H1 (cell line): ENCODE measurements at regions not wholly inside any gene's neighbourhood (a gene's known extent, or its start where the extent isn't known, plus 50 kb on each side); places are given as distances from the start of the nearest gene placed in this dataset.
A peak's percentile ranks its signal among the peaks of the same experiment; 100 is the strongest.

ENCODE experiments used
- CTCF ChIA-PET: fragments of 300-600 bp; sonication (Branson Sonifier 250); formaldehyde crosslinking; loops from one replicate; lab custom pipeline; 2021; ENCODE audit not compliant: partially characterized antibody; lab: Charles Lee
- POLR2A ChIA-PET: fragments of 300-600 bp; sonication (Branson Sonifier 250); formaldehyde crosslinking; loops from one replicate; lab custom pipeline; 2021; ENCODE audit warnings: inconsistent platforms; ENCODE audit not compliant: partially characterized antibody; lab: Charles Lee
- DNase-seq, 2 experiments: peaks; one replicate each; pipeline versions ENCODE4 v3.0.0 to v3.0.0-alpha.2; 2010 to 2022; ENCODE audit warnings: low spot score in 2 of 2, low read depth in 1 of 2, mixed read lengths in 1 of 2
- FAIRE-seq: peaks from 2 replicates; lab custom pipeline; 2011; peaks lifted over from hg19 to GRCh38; lab: Jason Lieb, UNC
- H2AFZ ChIP-seq: 2 replicates; pipeline ENCODE4 v1.8.1; 2012; ENCODE audit warnings: low read length, inconsistent platforms
- H2AK5ac ChIP-seq: 2 replicates; pipeline ENCODE4 v1.6.1; 2013; ENCODE audit warnings: low read depth, low read length
- H2BK120ac ChIP-seq: replicated peaks from 2 replicates; pipeline ENCODE3; 2013; ENCODE audit warnings: low read depth, low read length, inconsistent platforms
- H2BK12ac ChIP-seq: 2 replicates; pipeline ENCODE4 v1.6.1; 2013; ENCODE audit warnings: low read depth, low read length
- H2BK15ac ChIP-seq: 2 replicates; pipeline ENCODE4 v1.6.1; 2013; ENCODE audit warnings: low read length
- H2BK20ac ChIP-seq: 2 replicates; pipeline ENCODE4 v1.6.1; 2013; ENCODE audit warnings: low read length
- H2BK5ac ChIP-seq: 2 replicates; pipeline ENCODE4 v1.6.1; 2013; ENCODE audit warnings: low read depth, low read length
- H3K14ac ChIP-seq: 2 replicates; pipeline ENCODE4 v1.6.1; 2013; ENCODE audit warnings: inconsistent platforms; ENCODE audit not compliant: insufficient read length
- H3K18ac ChIP-seq: 2 replicates; pipeline ENCODE4 v1.6.1; 2013; ENCODE audit warnings: low read length; ENCODE audit errors: extremely low read depth
- H3K23ac ChIP-seq: 2 replicates; pipeline ENCODE4 v1.6.1; 2013; ENCODE audit warnings: inconsistent platforms; ENCODE audit not compliant: insufficient read length
- H3K23me2 ChIP-seq: 2 replicates; pipeline ENCODE4 v1.6.1; 2013; ENCODE audit warnings: low read depth, low read length
- H3K27ac ChIP-seq: 2 replicates; pipeline ENCODE4 v1.6.1; 2011; ENCODE audit warnings: low read depth, low read length, inconsistent platforms
- H3K27me3 ChIP-seq, 4 experiments: replicated peaks in 1 of 4; 1 replicate in 1 of 4; 2 replicates in 3 of 4; pipeline versions ENCODE4 v1.6.1 to v1.8.1; 2011 to 2013; ENCODE audit warnings: low read length in 3 of 4, mild to moderate bottlenecking in 3 of 4, inconsistent platforms in 2 of 4, mixed read lengths in 2 of 4, moderate library complexity in 1 of 4; ENCODE audit not compliant: control insufficient read depth in 3 of 4, insufficient read depth in 3 of 4; ENCODE audit errors: extremely low read depth in 1 of 4
- H3K36me3 ChIP-seq, 4 experiments: 2 replicates each; pipeline versions ENCODE4 v1.6.1 to v1.8.1; 2011 to 2013; ENCODE audit warnings: mild to moderate bottlenecking in 4 of 4, low read length in 3 of 4, moderate library complexity in 2 of 4, control low read depth in 1 of 4, inconsistent platforms in 1 of 4; ENCODE audit not compliant: insufficient read depth in 4 of 4, control insufficient read depth in 2 of 4
- H3K4ac ChIP-seq: replicated peaks from 2 replicates; pipeline ENCODE3; 2013; ENCODE audit warnings: low read length, low read depth, mixed read lengths, inconsistent platforms; ENCODE audit not compliant: insufficient read length
- H3K4me1 ChIP-seq, 4 experiments: replicated peaks in 1 of 4; 1 replicate in 1 of 4; 2 replicates in 3 of 4; pipeline versions ENCODE4 v1.6.1 to v1.8.1; 2011 to 2013; ENCODE audit warnings: low read length in 3 of 4, inconsistent platforms in 2 of 4, mixed read lengths in 1 of 4; ENCODE audit not compliant: insufficient read depth in 4 of 4, control insufficient read depth in 3 of 4
- H3K4me2 ChIP-seq, 2 experiments: 2 replicates each; pipeline versions ENCODE4 v1.6.1 to v1.8.1; 2011 to 2013; ENCODE audit warnings: low read depth in 2 of 2, low read length in 2 of 2, control low read depth in 1 of 2, inconsistent platforms in 1 of 2, mild to moderate bottlenecking in 1 of 2; ENCODE audit not compliant: insufficient read depth in 1 of 2
- H3K4me3 ChIP-seq, 4 experiments: fragments of 200-600, 300-600 bp in 1 of 4; sonication (generic), shearing (Covaris generic), sonication (Bioruptor Twin) in 1 of 4; 2 replicates each; pipeline versions ENCODE4 v1.5.1 to v1.8.1; 2011 to 2016; ENCODE audit warnings: low read length in 4 of 4, low read depth in 3 of 4, control low read depth in 2 of 4, inconsistent platforms in 2 of 4, mild to moderate bottlenecking in 2 of 4, mixed read lengths in 1 of 4, moderate library complexity in 1 of 4; ENCODE audit not compliant: insufficient read depth in 2 of 4; ENCODE audit errors: extremely low read depth in 1 of 4
- H3K56ac ChIP-seq: replicated peaks from 2 replicates; pipeline ENCODE3; 2013; ENCODE audit warnings: low read depth, mild to moderate bottlenecking, mixed read lengths, low read length, inconsistent platforms; ENCODE audit not compliant: insufficient read length
- H3K79me1 ChIP-seq: 2 replicates; pipeline ENCODE4 v1.6.1; 2013; ENCODE audit warnings: low read depth, low read length, control low read depth
- H3K79me2 ChIP-seq, 2 experiments: 2 replicates each; pipeline versions ENCODE4 v1.6.1 to v1.8.1; 2012 to 2013; ENCODE audit warnings: low read length in 2 of 2, mild to moderate bottlenecking in 2 of 2, inconsistent platforms in 1 of 2; ENCODE audit not compliant: insufficient read depth in 2 of 2, control insufficient read depth in 1 of 2
- H3K9ac ChIP-seq, 4 experiments: replicated peaks in 1 of 4; 1 replicate in 1 of 4; 2 replicates in 3 of 4; pipeline versions ENCODE4 v1.6.1 to v1.8.1; 2011 to 2013; ENCODE audit warnings: low read depth in 3 of 4, low read length in 3 of 4, control low read depth in 2 of 4, mild to moderate bottlenecking in 2 of 4, moderate library complexity in 2 of 4, inconsistent platforms in 1 of 4; ENCODE audit errors: extremely low read depth in 1 of 4
- H3K9me3 ChIP-seq, 2 experiments: 2 replicates each; pipeline versions ENCODE4 v1.6.1 to v1.8.1; 2012 to 2013; ENCODE audit warnings: mild to moderate bottlenecking in 2 of 2, moderate library complexity in 2 of 2, control low read depth in 1 of 2, inconsistent platforms in 1 of 2, low read depth in 1 of 2, low read length in 1 of 2, mixed read lengths in 1 of 2; ENCODE audit not compliant: insufficient read depth in 2 of 2
- H4K20me1 ChIP-seq, 2 experiments: replicated peaks in 1 of 2; 2 replicates each; pipeline versions ENCODE3 to v1.8.1; 2011 to 2013; ENCODE audit warnings: inconsistent platforms in 2 of 2, low read length in 2 of 2, mild to moderate bottlenecking in 1 of 2; ENCODE audit not compliant: insufficient read depth in 2 of 2, control insufficient read depth in 1 of 2
- H4K5ac ChIP-seq: 2 replicates; pipeline ENCODE4 v1.6.1; 2013; ENCODE audit warnings: low read length, low read depth, mixed read lengths, inconsistent platforms; ENCODE audit not compliant: insufficient read length
- H4K8ac ChIP-seq: 2 replicates; pipeline ENCODE4 v1.8.0; 2013; ENCODE audit warnings: mild to moderate bottlenecking, moderate library complexity, low read length, inconsistent platforms; ENCODE audit not compliant: insufficient read depth; ENCODE audit errors: extremely low read depth
- H4K91ac ChIP-seq: replicated peaks from 2 replicates; pipeline ENCODE3; 2013; ENCODE audit warnings: low read length, mixed read lengths, inconsistent platforms; ENCODE audit not compliant: insufficient read length
- ASH2L ChIP-seq: fragments of 200-600, 300-600 bp; sonication (generic); IDR thresholded peaks from one replicate; pipeline ENCODE4 v1.7.1; 2017; ENCODE audit warnings: low read length
- BCL11A ChIP-seq, 2 experiments: IDR thresholded peaks; one replicate each; pipeline ENCODE4 v1.6.1; 2011; ENCODE audit warnings: low read depth in 2 of 2, low read length in 2 of 2, mild to moderate bottlenecking in 2 of 2
- CBX5 ChIP-seq: fragments of 300-800, 300-1000 bp; sonication (generic); IDR thresholded peaks from 2 replicates; pipeline ENCODE4 v1.7.1; 2016; ENCODE audit warnings: antibody characterized with exemption, low read length, low read depth
- CHD2 ChIP-seq: IDR thresholded peaks from 2 replicates; pipeline ENCODE4 v1.6.1; 2012; ENCODE audit warnings: low read length, improper control_type of control experiment
- EGR1 ChIP-seq: IDR thresholded peaks from 2 replicates; pipeline ENCODE4 v1.6.1; 2011; ENCODE audit warnings: low read depth, low read length, borderline replicate concordance
- EZH2 ChIP-seq: fragments of 200-600 bp; sonication (generic); IDR thresholded peaks from 2 replicates; pipeline ENCODE4 v1.7.1; 2012; ENCODE audit warnings: low read depth, mild to moderate bottlenecking, moderate library complexity, low read length, inconsistent platforms; ENCODE audit not compliant: severe bottlenecking
- NANOG ChIP-seq: IDR thresholded peaks from 2 replicates; pipeline ENCODE4 v1.6.1; 2011; ENCODE audit warnings: low read length, low read depth, mild to moderate bottlenecking, inconsistent platforms; ENCODE audit not compliant: insufficient read depth, poor library complexity, severe bottlenecking
- POLR2AphosphoS5 ChIP-seq: IDR thresholded peaks from 2 replicates; pipeline ENCODE4 v1.6.1; 2011; ENCODE audit warnings: low read depth, low read length
- POU5F1 ChIP-seq: IDR thresholded peaks from 2 replicates; pipeline ENCODE4 v1.6.1; 2011; ENCODE audit warnings: low read depth, mild to moderate bottlenecking, low read length, moderate library complexity
- RNF2 ChIP-seq: fragments of 200-900, 300-1000 bp; sonication (generic); IDR thresholded peaks from 2 replicates; pipeline ENCODE4 v1.7.1; 2016; ENCODE audit warnings: borderline replicate concordance, low read depth, mild to moderate bottlenecking, antibody characterized with exemption, low read length; ENCODE audit not compliant: poor library complexity, severe bottlenecking; ENCODE audit errors: missing control alignments
- RXRA ChIP-seq: IDR thresholded peaks from 2 replicates; pipeline ENCODE4 v1.6.1; 2011; ENCODE audit warnings: low read depth, mild to moderate bottlenecking, low read length, moderate library complexity; ENCODE audit not compliant: insufficient read depth
- SIN3A ChIP-seq, 2 experiments: IDR thresholded peaks in 1 of 2; conservative IDR thresholded peaks in 1 of 2; 2 replicates each; pipeline ENCODE4 v1.6.1; 2011 to 2012; ENCODE audit warnings: low read length in 2 of 2, improper control_type of control experiment in 1 of 2, low read depth in 1 of 2, mild to moderate bottlenecking in 1 of 2
- TBP ChIP-seq: IDR thresholded peaks from 2 replicates; pipeline ENCODE4 v1.6.1; 2011; ENCODE audit warnings: low read depth, low read length, improper control_type of control experiment
- YY1 ChIP-seq: IDR thresholded peaks from 2 replicates; pipeline ENCODE4 v1.6.1; 2011; ENCODE audit warnings: low read depth, mild to moderate bottlenecking, low read length
- WGBS, 2 experiments: shearing (Covaris generic) in 1 of 2; methylation state at CpG; one replicate each; pipeline versions ENCODE4 v1.1.6 to v1.1.7; 2013 to 2015; ENCODE audit warnings: low lambda C conversion rate in 2 of 2, mixed read lengths in 2 of 2, inconsistent platforms in 1 of 2, low coverage in 1 of 2, missing lambda C conversion rate in 1 of 2; ENCODE audit not compliant: insufficient replicate concordance in 2 of 2, insufficient coverage in 1 of 2, insufficient read length in 1 of 2; ENCODE audit errors: extremely low coverage in 1 of 2, missing lambda C conversion rate in 1 of 2; 5-methylcytosine and 5-hydroxymethylcytosine counted together
- TF ChIP-seq, protein P1 (sequence below): IDR thresholded peaks from 2 replicates; pipeline ENCODE4 v1.6.1; 2012; ENCODE audit warnings: inconsistent platforms

DNA sequence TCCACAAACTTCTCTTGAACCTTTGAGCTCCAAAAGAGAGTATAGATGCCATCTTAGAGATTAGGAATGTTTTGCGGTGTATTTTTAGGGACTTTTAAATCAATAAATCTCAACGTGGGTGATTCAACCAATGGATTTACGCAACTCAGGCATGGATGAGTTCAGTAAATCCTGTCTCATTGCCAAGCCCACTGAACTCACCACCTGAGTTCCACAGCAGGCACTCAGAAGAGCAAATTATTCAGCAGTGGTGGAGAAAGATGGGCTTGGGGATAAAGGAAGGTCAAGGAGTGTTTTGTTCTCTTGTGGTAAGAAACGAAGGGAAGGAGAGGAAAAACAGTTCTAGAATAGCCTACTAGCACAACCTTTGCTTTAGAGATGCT, 68.7 kb upstream of the HMGA2 start:
- Histone ChIP-seq H2AK5ac (no peak overlapping the region), H2BK15ac (no peak overlapping the region), H3K18ac (no peak overlapping the region), H2BK12ac (peak overlapping the region; percentile 13), H4K8ac (no peak overlapping the region), H3K4me2 (no peak overlapping the region), H3K4ac (no peak overlapping the region), H4K20me1 (no peaks in the 10 kb centered on the region), H4K91ac (no peak overlapping the region), H3K27ac (no peak overlapping the region), H2BK120ac (no peak overlapping the region), H3K4me3 (no peak overlapping the region), H3K56ac (no peak overlapping the region), H3K9me3 (no peaks in the 10 kb centered on the region), H2BK5ac (no peak overlapping the region), H2BK20ac (no peak overlapping the region), H3K23me2 (no peaks in the 10 kb centered on the region), H3K14ac (no peak overlapping the region), H3K36me3 (no peaks in the 10 kb centered on the region), H3K4me1 (peaks cover 0 to 15% (median 9%) of the 10 kb centered on the region in 4 experiments; a peak in 5 of 7 replicates), H3K9ac (no peak overlapping the region), H2AFZ (no peak overlapping the region), H3K79me2 (no peaks in the 10 kb centered on the region), H3K79me1 (no peaks in the 10 kb centered on the region), H4K5ac (no peak overlapping the region), H3K27me3 (no peaks in the 10 kb centered on the region), H3K23ac (no peak overlapping the region)
- DNase-seq (no peak), FAIRE-seq (no peak)
- 86% methylated on average over 4 of the region's 4 CpGs; no CpG with 5 or more reads in 1 of the 2 experiments for WGBS, 2 experiments
- ChIA-PET POLR2A (no interaction called here), CTCF (interaction anchor here (0.6 to 2.4 kb wide), 3 partner anchors 12 to 195 kb away, joined by 3 to 6 read pairs (median 5); no protein-coding TSS in a partner anchor)
- no peak for TF ChIP-seq NANOG
- no peak for TF ChIP-seq YY1
- TF ChIP-seq, protein P1, sequence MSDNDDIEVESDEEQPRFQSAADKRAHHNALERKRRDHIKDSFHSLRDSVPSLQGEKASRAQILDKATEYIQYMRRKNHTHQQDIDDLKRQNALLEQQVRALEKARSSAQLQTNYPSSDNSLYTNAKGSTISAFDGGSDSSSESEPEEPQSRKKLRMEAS, result no peak
- no peak for TF ChIP-seq EZH2
- TF ChIP-seq SIN3A (conservative IDR thresholded peaks at IDR 0.05 in 1 of 2, IDR thresholded peaks at IDR 0.05 in 1 of 2; ENCODE audit: low read depth in 1 of 2, low read length in 2 of 2), result no peak
- TF ChIP-seq POLR2AphosphoS5, result no peak
- no peak for TF ChIP-seq RNF2
- TF ChIP-seq POU5F1, result no peak
- TF ChIP-seq ASH2L, result no peak
- no peak for TF ChIP-seq CBX5
- TF ChIP-seq EGR1, result no peak
- no peak for TF ChIP-seq CHD2
- no peak for TF ChIP-seq TBP
- no peak for TF ChIP-seq RXRA
- TF ChIP-seq BCL11A (IDR thresholded peaks at IDR 0.05; ENCODE audit: low read depth in 2 of 2, low read length in 2 of 2), result no peak
